H1 (cell line): ENCODE measurements at regions not wholly inside any gene's neighbourhood (a gene's known extent, or its start where the extent isn't known, plus 50 kb on each side); places are given as distances from the start of the nearest gene placed in this dataset.

ENCODE experiments used
- CBX8 ChIP-seq: fragments of 300-800, 300-1000 bp; sonication (generic); IDR thresholded peaks from 2 replicates; pipeline ENCODE4 v1.7.1; 2016; ENCODE audit warnings: low read depth, low read length, borderline replicate concordance
- CEBPB ChIP-seq: IDR thresholded peaks from 2 replicates; pipeline ENCODE4 v1.6.1; 2012; ENCODE audit warnings: low read depth, low read length
- CHD1 ChIP-seq: IDR thresholded peaks from 2 replicates; pipeline ENCODE4 v1.6.1; 2012; ENCODE audit warnings: low read depth, low read length, improper control_type of control experiment
- CHD2 ChIP-seq: IDR thresholded peaks from 2 replicates; pipeline ENCODE4 v1.6.1; 2012; ENCODE audit warnings: low read length, improper control_type of control experiment
- CTCF ChIP-seq, 3 experiments: IDR thresholded peaks; 1 replicate in 2 of 3; 2 replicates in 1 of 3; pipeline versions ENCODE4 v1.5.1 to v1.6.1; 2011; ENCODE audit warnings: low read length in 3 of 3, mild to moderate bottlenecking in 3 of 3, inconsistent platforms in 2 of 3, low read depth in 1 of 3, moderate library complexity in 1 of 3; ENCODE audit not compliant: insufficient read depth in 1 of 3; ENCODE audit errors: control extremely low read depth in 1 of 3
- EZH2 ChIP-seq: fragments of 200-600 bp; sonication (generic); IDR thresholded peaks from 2 replicates; pipeline ENCODE4 v1.7.1; 2012; ENCODE audit warnings: low read depth, mild to moderate bottlenecking, moderate library complexity, low read length, inconsistent platforms; ENCODE audit not compliant: severe bottlenecking
- JUND ChIP-seq: IDR thresholded peaks from 2 replicates; pipeline ENCODE4 v1.6.1; 2011; ENCODE audit warnings: mild to moderate bottlenecking, improper control_type of control experiment, low read length
- POLR2A ChIP-seq, 2 experiments: IDR thresholded peaks; 1 replicate in 1 of 2; 2 replicates in 1 of 2; pipeline ENCODE4 v1.6.1; 2011; ENCODE audit warnings: low read depth in 2 of 2, low read length in 2 of 2, mild to moderate bottlenecking in 2 of 2; ENCODE audit errors: control extremely low read depth in 1 of 2
- POLR2AphosphoS5 ChIP-seq: IDR thresholded peaks from 2 replicates; pipeline ENCODE4 v1.6.1; 2011; ENCODE audit warnings: low read depth, low read length
- RFX5 ChIP-seq: IDR thresholded peaks from 2 replicates; pipeline ENCODE4 v1.6.1; 2011; ENCODE audit warnings: low read depth, low read length, improper control_type of control experiment, borderline replicate concordance
- TBP ChIP-seq: IDR thresholded peaks from 2 replicates; pipeline ENCODE4 v1.6.1; 2011; ENCODE audit warnings: low read depth, low read length, improper control_type of control experiment
- TCF12 ChIP-seq: IDR thresholded peaks from 2 replicates; pipeline ENCODE4 v1.6.1; 2011; ENCODE audit warnings: low read depth, mild to moderate bottlenecking, low read length

- no peak for TF ChIP-seq POLR2A (IDR thresholded peaks at IDR 0.05; ENCODE audit: control extremely low read depth in 1 of 2, low read depth in 2 of 2, low read length in 2 of 2)
- no peak for TF ChIP-seq CTCF (IDR thresholded peaks at IDR 0.05; ENCODE audit: control extremely low read depth in 1 of 3, insufficient read depth in 1 of 3, low read depth in 1 of 3, low read length in 3 of 3)
- no peak for TF ChIP-seq RFX5
- TF ChIP-seq TCF12, result no peak
- no peak for TF ChIP-seq JUND
- no peak for TF ChIP-seq TBP
- no peak for TF ChIP-seq CHD1
- TF ChIP-seq CEBPB, result no peak
- no peak for TF ChIP-seq POLR2AphosphoS5
- no peak for TF ChIP-seq CBX8
- no peak for TF ChIP-seq CHD2
- no peak for TF ChIP-seq EZH2
These were observed 378.1 kb downstream of the HAPSTR1 start for GRCh38 chr16:9469512-9469911.
